ENCODE measurements at regions not wholly inside any gene's neighbourhood (a gene's known extent, or its start where the extent isn't known, plus 50 kb on each side); places are given as distances from the start of the nearest gene placed in this dataset.

DNA sequence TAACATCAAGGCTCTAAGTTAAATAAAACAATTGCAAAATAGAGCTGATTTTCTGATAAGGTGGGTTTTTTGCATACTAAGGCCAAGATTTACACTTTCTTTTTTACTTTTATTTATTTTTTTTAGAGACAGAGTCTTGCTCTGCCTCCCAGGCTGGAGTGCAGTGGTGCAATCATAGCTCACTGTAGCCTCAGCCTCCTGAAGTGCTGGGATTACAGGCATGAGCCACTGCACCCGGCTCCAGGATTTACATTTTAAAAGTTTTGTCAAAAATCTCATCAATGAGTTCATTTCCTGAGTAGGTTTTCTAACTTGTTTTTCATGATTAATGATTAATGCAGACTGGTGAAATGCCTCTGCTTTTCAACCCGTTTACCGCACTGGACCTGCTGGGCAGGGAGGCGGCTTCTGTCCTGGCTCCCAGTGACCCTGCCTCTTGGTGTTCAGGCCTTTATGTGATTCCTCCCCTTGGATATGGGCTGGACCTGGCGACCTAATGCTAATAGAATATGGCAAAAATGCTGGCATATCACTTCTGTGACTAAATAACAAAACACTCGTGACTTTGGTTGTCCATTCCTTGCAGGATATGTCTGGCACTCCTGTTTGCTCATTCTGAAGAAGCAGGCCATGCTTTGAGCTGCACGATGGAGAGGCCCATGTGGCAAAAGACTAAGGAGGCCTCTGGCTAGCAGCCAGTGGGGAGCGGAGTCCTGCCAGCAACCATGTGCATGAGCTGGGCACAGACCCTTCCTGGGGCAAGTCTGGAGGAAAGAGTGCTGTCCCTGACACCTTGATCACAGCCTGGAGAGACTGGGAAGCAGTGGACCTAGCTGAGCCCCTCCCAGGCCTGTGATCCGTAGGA is 72.2 kb upstream of the PTCH1 start:
- TF ChIP-seq, protein P1, sequence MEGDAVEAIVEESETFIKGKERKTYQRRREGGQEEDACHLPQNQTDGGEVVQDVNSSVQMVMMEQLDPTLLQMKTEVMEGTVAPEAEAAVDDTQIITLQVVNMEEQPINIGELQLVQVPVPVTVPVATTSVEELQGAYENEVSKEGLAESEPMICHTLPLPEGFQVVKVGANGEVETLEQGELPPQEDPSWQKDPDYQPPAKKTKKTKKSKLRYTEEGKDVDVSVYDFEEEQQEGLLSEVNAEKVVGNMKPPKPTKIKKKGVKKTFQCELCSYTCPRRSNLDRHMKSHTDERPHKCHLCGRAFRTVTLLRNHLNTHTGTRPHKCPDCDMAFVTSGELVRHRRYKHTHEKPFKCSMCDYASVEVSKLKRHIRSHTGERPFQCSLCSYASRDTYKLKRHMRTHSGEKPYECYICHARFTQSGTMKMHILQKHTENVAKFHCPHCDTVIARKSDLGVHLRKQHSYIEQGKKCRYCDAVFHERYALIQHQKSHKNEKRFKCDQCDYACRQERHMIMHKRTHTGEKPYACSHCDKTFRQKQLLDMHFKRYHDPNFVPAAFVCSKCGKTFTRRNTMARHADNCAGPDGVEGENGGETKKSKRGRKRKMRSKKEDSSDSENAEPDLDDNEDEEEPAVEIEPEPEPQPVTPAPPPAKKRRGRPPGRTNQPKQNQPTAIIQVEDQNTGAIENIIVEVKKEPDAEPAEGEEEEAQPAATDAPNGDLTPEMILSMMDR (conservative IDR thresholded peaks at IDR 0.05; ENCODE audit: low read depth, low read length) = no peak
- TF ChIP-seq EZH2phosphoT487 (IDR thresholded peaks at IDR 0.05; ENCODE audit: borderline replicate concordance, low read length) (no peak), EZH2 (IDR thresholded peaks at IDR 0.05; ENCODE audit: low read length, unreplicated experiment) (no peak)

Measured in PC-3 (cell line).